COR-L47 (cell line): ENCODE measurements at regions not wholly inside any gene's neighbourhood (a gene's known extent, or its start where the extent isn't known, plus 50 kb on each side); places are given as distances from the start of the nearest gene placed in this dataset.
"Not testable (repeated sequence)": the region's sequence is repeated elsewhere in the genome, so short reads cannot be mapped to it uniquely, and the experiment has no call there.

Source experiments
- DNase-seq: peaks from one replicate; lab custom pipeline; 2025; lab: John Stamatoyannopoulos, UW

- DNase-seq: no peak
Observed at GRCh38 chr1:64318428-64318827, 115.0 kb downstream of the UBE2U start.

- DNase-seq: no peak
Observed at GRCh38 chr1:64320007-64320406, 116.6 kb downstream of the UBE2U start.

GRCh38 chr1:64320470-64320869, 117.0 kb downstream of the UBE2U start:
- no peak for DNase-seq

- no peak for DNase-seq
Observed at GRCh38 chr1:64320922-64321614, 117.6 kb downstream of the UBE2U start.

GRCh38 chr1:64323054-64323453, 119.6 kb downstream of the UBE2U start:
- DNase-seq: no peak

GRCh38 chr1:64323882-64324281, 120.5 kb downstream of the UBE2U start:
- no peak for DNase-seq

- no peak for DNase-seq
Observed at GRCh38 chr1:64325856-64326255, 122.4 kb downstream of the UBE2U start.

GRCh38 chr1:64327119-64327518, 123.7 kb downstream of the UBE2U start:
- no peak for DNase-seq

- no peak for DNase-seq
Observed at GRCh38 chr1:64328193-64328592, 124.8 kb downstream of the UBE2U start.

GRCh38 chr1:64330839-64331238, 127.4 kb downstream of the UBE2U start:
- no peak for DNase-seq

GRCh38 chr1:64335636-64336035, 132.2 kb downstream of the UBE2U start:
- no peak for DNase-seq

- no peak for DNase-seq
Observed at GRCh38 chr1:64337475-64337874, 132.5 kb upstream of the CACHD1 start.

- no peak for DNase-seq
Observed at GRCh38 chr1:64337926-64338325, 132.0 kb upstream of the CACHD1 start.

GRCh38 chr1:64340361-64340760, 129.6 kb upstream of the CACHD1 start:
- DNase-seq: no peak

GRCh38 chr1:64343105-64343822, 126.7 kb upstream of the CACHD1 start:
- DNase-seq: peak; percentile 76

GRCh38 chr1:64343823-64344190, 126.1 kb upstream of the CACHD1 start:
- no peak for DNase-seq

- no peak for DNase-seq
Observed at GRCh38 chr1:64348270-64348960, 121.5 kb upstream of the CACHD1 start.

- DNase-seq: no peak
Observed at GRCh38 chr1:64348961-64349648, 120.8 kb upstream of the CACHD1 start.

- not testable (repeated sequence) for DNase-seq
Observed at GRCh38 chr1:64355534-64355933, 114.4 kb upstream of the CACHD1 start.

GRCh38 chr1:64356636-64357256, 113.2 kb upstream of the CACHD1 start:
- no peak for DNase-seq

- DNase-seq: no peak
Observed at GRCh38 chr1:64357422-64357821, 112.5 kb upstream of the CACHD1 start.

GRCh38 chr1:64358692-64359091, 111.2 kb upstream of the CACHD1 start:
- DNase-seq: no peak
